ENCODE measurements at regions not wholly inside any gene's neighbourhood (a gene's known extent, or its start where the extent isn't known, plus 50 kb on each side); places are given as distances from the start of the nearest gene placed in this dataset.

GRCh38 chr4:30930276-30930675 lies 210.1 kb downstream of the PCDH7 start:
- TF ChIP-seq CTCF (IDR thresholded peaks at IDR 0.05) (no peak), HMGXB4 (CRISPR knock-in tag; IDR thresholded peaks at IDR 0.05; ENCODE audit: borderline replicate concordance) (no peak), RCOR1 (IDR thresholded peaks at IDR 0.05; ENCODE audit: low read depth, low read length) (no peak), TP53 (CRISPR knock-in tag; IDR thresholded peaks at IDR 0.05) (no peak), USF2 (IDR thresholded peaks at IDR 0.05) (no peak), MAFK (IDR thresholded peaks at IDR 0.05; ENCODE audit: partially characterized antibody) (no peak), SMC3 (IDR thresholded peaks at IDR 0.05) (no peak), KDM1A (IDR thresholded peaks at IDR 0.05; ENCODE audit: low read depth) (no peak), JUN (IDR thresholded peaks at IDR 0.05) (no peak), POLR2A (IDR thresholded peaks at IDR 0.05; ENCODE audit: low read length) (no peak), JUNB (IDR thresholded peaks at IDR 0.05) (no peak), BHLHE40 (IDR thresholded peaks at IDR 0.05; ENCODE audit: low read depth, low read length) (no peak), CHD4 (IDR thresholded peaks at IDR 0.05; ENCODE audit: borderline replicate concordance) (no peak), CEBPB (IDR thresholded peaks at IDR 0.05) (no peak)
